Ishikawa (cell line): ENCODE measurements at regions not wholly inside any gene's neighbourhood (a gene's known extent, or its start where the extent isn't known, plus 50 kb on each side); places are given as distances from the start of the nearest gene placed in this dataset.

Experiments used
- EP300 ChIP-seq: IDR thresholded peaks from 2 replicates; pipeline ENCODE4 v1.6.1; 2012; ENCODE audit warnings: borderline replicate concordance
- REST ChIP-seq: IDR thresholded peaks from 2 replicates; pipeline ENCODE4 v1.6.1; 2012; ENCODE audit warnings: low read depth, mild to moderate bottlenecking
- TF ChIP-seq, protein P1 (sequence below): IDR thresholded peaks from 2 replicates; pipeline ENCODE4 v1.6.1; 2012

GRCh38 chr13:40102854-40103253 lies 447.4 kb downstream of the COG6 start:
- TF ChIP-seq EP300 (no peak), REST (no peak)
- TF ChIP-seq, protein P1, sequence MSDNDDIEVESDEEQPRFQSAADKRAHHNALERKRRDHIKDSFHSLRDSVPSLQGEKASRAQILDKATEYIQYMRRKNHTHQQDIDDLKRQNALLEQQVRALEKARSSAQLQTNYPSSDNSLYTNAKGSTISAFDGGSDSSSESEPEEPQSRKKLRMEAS, result no peak
